ENCODE measurements at regions not wholly inside any gene's neighbourhood (a gene's known extent, or its start where the extent isn't known, plus 50 kb on each side); places are given as distances from the start of the nearest gene placed in this dataset.

GRCh38 chr15:25972141-25972675 lies 109.1 kb upstream of the ATP10A start:
- DNase-seq (ENCODE audit: low read depth): no peak
- no peak for TF ChIP-seq CTCF (conservative IDR thresholded peaks at IDR 0.05; ENCODE audit: low read depth, low read length)
- no peak overlapping the region for H3K4me3 ChIP-seq (ENCODE audit: low read length)

GRCh38 chr15:25971053-25971452 lies 107.9 kb upstream of the ATP10A start:
- DNase-seq (ENCODE audit: low read depth): peak; percentile 45
- TF ChIP-seq CTCF (conservative IDR thresholded peaks at IDR 0.05; ENCODE audit: low read depth, low read length): no peak
- H3K4me3 ChIP-seq (ENCODE audit: low read length): no peak overlapping the region

GRCh38 chr15:25969886-25970285 lies 106.8 kb upstream of the ATP10A start:
- no peak for TF ChIP-seq CTCF (conservative IDR thresholded peaks at IDR 0.05; ENCODE audit: low read depth, low read length)
- no peak overlapping the region for H3K4me3 ChIP-seq (ENCODE audit: low read length)
- no peak for DNase-seq (ENCODE audit: low read depth)

GRCh38 chr15:25967116-25967515 lies 104.0 kb upstream of the ATP10A start:
- TF ChIP-seq CTCF (conservative IDR thresholded peaks at IDR 0.05; ENCODE audit: low read depth, low read length): no peak
- DNase-seq (ENCODE audit: low read depth): no peak

GRCh38 chr15:25965326-25965725 lies 102.2 kb upstream of the ATP10A start:
- no peak for TF ChIP-seq CTCF (conservative IDR thresholded peaks at IDR 0.05; ENCODE audit: low read depth, low read length)
- H3K4me3 ChIP-seq (ENCODE audit: low read length): no peak overlapping the region
- no peak for DNase-seq (ENCODE audit: low read depth)

More at GRCh38 chr15:25967116-25967515, 104.0 kb upstream of the ATP10A start:
- no peak overlapping the region for H3K4me3 ChIP-seq (ENCODE audit: low read length)

- no peak overlapping the region for H3K4me3 ChIP-seq (ENCODE audit: low read length)
- no peak for DNase-seq (ENCODE audit: low read depth)
- no peak for TF ChIP-seq CTCF (conservative IDR thresholded peaks at IDR 0.05; ENCODE audit: low read depth, low read length)
Observed at GRCh38 chr15:25960273-25960672, 97.1 kb upstream of the ATP10A start.

DNA sequence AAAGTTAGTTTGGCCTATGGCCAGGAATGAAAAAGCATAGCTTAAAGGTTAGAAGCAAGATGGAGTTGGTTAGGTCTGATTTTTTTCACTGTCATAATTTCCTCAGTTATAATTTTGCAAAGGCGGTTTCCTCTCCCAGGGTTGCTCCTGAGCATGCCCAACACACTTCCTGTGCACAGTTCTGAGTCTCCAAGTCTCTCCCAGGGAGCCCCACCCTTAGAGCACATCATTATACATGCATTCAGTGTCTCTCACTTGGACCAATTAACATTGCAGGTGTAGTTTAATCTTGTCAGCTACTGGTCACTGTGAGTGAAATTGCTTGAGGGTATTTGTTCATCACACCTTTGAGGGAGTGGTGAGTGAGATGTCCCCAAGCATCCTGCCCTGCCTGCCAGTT lies 96.0 kb upstream of the ATP10A start:
- no peak overlapping the region for H3K4me3 ChIP-seq (ENCODE audit: low read length)
- no peak for DNase-seq (ENCODE audit: low read depth)
- no peak for TF ChIP-seq CTCF (conservative IDR thresholded peaks at IDR 0.05; ENCODE audit: low read depth, low read length)

Measured in retinal pigment epithelial cell (primary cell).